HG03097 (cell line): ENCODE measurements at regions not wholly inside any gene's neighbourhood (a gene's known extent, or its start where the extent isn't known, plus 50 kb on each side); places are given as distances from the start of the nearest gene placed in this dataset.
A peak's percentile ranks its signal among the peaks of the same experiment; 100 is the strongest.

Experiments
- ATAC-seq: cut with Tn5 transposase; IDR thresholded peaks from one replicate; pipeline ENCODE4 v1.9.1; 2021; ENCODE audit not compliant: unreplicated experiment, low FRiP score

- no peak for ATAC-seq
These were observed 54.2 kb downstream of the TMEM100 start for GRCh38 chr17:55668312-55668920.

DNA sequence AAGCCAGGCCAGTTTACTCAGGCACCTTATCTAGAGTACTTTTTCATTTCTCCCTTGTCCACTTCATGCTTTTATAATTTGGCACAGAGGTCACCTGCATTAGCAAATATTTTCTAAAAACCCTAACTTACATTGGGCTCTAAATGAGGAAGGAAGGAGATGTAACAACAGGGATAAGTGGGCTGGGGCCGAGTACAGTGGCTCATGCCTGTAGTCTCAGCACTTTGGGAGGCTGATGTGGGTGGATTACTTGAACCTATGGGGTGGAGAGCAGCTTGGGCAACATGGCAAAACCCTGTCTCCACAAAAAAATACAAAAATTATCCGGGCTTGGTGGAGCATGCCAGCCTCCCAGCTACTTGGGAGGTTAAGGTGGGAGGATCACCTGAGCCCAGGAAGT is 55.9 kb downstream of the TMEM100 start:
- no peak for ATAC-seq

DNA sequence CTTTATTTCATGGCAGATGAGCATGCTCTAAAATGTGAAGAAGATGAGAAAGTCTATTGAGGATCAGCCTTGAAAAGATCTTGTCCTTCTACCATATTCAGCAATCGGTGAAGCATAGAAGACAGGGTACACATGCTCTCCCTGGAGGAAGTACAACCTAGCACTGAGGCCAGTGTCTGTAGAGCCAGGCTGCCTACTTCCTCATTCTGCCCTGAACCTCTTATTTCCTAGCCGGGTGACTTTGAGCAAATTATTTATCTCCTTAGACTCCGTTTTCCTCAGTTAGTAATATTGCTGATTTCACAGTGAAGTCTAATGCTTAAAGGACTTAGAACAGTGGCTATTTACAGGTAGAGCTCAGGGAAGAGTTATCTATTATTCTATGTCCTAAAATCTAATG is 58.4 kb downstream of the TMEM100 start:
- peak; percentile 72 for ATAC-seq

DNA sequence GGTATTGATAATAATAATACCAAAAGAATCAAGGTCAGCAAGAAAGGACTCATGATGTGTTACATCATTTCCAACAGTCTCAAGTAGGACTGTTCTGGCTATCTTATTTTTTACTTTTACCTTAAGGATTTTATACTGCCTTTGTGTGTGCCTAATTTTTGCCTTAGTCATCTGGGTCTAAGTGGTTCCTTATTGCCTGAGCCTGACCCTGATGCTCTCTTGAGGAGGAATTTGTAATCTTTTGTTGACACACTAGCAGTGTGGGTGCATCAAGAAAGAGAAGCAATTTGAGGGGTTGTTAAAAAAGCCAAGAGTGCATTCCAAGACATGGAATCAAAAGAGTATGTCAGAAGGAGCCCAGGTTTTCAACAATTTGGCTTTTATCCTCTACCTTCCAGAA is 59.3 kb downstream of the TMEM100 start:
- ATAC-seq, result no peak

GRCh38 chr17:55661963-55662834 is 60.5 kb downstream of the TMEM100 start:
- ATAC-seq, result no peak

- ATAC-seq, result no peak
These were observed 61.4 kb downstream of the TMEM100 start for GRCh38 chr17:55661256-55661758.

GRCh38 chr17:55660178-55660886 is 62.3 kb downstream of the TMEM100 start:
- ATAC-seq, result no peak

DNA sequence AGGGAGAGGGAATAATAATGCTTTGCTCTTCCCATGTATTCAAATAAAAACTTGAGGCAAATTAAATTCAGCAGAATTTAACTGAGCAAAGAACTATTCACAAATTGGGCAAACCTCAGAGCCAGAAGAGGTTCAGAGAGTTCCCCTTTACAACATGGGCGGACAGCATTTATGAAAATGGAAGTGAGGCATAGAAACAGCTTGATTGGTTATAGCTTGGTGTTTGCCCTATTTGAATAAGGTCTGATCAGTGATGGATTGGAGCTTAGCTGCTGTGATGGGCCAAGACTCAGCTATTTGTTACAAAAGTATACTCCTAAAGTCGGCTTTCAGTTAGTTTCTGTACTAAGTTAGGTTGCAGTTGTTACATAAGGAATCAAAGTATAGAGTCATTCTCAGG is 63.0 kb downstream of the TMEM100 start:
- no peak for ATAC-seq

GRCh38 chr17:55655777-55656176 is 66.9 kb downstream of the TMEM100 start:
- ATAC-seq, result no peak

GRCh38 chr17:55654821-55655220 is 67.8 kb downstream of the TMEM100 start:
- ATAC-seq, result no peak

DNA sequence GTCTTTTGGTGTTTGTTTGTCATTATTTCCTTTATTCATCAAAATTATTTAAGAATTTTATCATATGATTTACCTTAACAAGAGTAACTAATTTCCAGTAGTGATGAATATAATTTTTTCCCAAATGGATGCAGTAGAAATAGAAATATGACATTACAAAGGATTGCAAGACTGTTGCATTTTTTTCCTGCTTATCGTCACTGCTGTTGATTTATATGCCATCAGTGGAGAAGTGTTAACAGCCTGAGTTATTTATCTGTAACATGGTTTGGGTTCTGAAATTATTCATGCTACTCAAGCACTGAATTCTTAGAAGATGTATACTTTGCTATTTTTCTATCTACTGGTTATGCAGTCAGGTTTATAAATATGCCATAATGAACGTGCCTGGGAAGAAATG is 68.6 kb downstream of the TMEM100 start:
- no peak for ATAC-seq

- no peak for ATAC-seq
These were observed 69.8 kb downstream of the TMEM100 start for GRCh38 chr17:55652825-55653224.

DNA sequence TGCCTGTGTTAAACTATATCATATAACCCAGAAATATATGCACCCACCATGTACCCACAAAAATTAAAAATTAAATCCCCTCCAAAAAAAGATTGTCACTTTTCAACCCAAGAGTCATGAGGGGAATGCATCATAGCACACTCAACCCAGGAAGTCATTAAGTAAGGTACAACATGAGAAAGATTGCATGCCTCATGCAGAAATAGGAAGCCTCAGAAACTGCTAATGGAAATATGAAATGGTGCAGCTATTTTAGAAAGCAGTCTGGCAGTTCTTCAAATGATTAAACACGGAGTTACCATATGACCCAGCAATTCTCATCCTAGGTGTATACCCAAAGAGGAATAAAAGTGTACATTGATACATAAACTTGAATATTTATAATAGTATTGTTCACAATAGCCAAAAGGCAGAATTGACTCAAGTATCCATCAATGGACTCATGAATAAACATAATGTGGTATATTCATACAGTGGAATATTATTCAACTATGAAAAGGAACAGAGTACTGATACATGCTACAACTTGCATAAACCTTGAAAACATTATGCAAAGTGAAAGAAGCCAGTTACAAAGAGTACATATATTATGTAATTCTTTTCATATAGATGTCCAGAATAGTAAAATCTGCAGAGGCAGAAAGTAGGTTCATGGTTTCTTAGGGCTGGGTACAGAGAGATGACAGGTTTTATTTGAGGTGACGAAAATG is 70.4 kb downstream of the TMEM100 start:
- ATAC-seq, result no peak

DNA sequence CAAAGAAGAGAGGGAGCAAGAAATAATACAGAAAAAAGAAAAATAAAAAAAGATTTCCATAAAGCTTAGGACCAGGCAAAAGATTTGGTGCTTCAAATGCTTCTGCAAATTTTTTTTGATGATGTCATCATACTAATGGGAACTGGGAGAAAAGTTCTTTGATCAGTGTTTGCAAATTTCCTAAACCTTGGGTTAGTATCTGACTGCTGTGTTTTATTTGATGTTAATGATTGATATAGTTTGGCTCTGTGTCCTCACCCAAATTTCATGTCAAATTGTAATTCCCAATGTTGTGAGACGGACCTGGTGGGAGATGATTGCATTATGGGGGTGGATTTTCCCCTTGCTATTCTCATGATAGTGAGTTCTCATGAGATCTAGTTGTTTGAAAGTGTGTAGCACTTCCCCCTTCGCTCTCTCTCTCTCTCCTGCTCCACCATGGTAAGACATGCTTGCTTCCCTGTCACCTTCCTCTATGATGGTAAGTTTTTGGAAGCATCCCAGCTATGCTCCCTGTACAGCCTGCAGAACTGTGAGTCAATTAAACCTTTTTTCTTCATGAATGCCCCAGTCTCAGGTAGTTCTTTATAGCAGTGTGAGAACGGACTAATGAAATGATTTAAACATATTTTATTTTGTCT is 72.6 kb downstream of the TMEM100 start:
- ATAC-seq, result no peak

DNA sequence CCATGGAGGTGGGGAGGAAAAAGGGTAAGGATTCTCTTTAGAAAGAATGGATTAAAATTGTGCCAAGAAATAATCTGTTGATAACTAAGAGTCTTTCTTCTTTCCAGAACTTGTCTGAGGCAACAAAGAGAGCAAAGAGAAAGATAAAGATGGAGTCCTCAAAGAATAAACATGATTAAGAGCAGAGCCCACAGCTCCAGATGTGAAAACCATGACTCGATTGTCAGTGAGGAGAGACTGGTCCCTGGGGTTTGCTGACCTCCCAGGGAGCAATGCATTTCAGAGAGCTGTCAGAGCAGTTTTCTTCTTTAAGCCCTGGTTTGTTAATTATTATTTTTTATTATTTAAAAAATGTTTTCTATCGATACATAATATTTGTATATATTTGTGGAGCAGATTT is 74.6 kb downstream of the TMEM100 start:
- ATAC-seq, result no peak

GRCh38 chr17:55645361-55645760 is 77.3 kb downstream of the TMEM100 start:
- ATAC-seq, result no peak

DNA sequence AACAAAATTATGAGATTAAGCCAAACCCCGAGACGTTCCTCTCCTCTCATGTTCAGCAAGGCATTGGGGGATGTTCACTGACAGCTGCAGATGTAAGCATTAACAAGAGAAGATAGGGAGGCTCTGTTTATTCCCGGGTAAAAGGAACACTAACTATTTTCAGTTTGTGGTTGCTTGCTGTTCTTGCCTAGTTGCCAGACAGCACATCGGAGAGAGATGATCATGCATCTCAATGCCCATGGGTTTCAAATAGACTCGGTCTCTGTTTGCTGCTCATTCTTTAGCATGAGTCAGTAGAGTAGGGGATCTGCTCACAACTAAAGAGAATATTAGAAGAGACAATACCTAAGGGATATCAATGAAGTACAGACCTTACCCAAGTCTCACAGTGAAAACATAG is 78.3 kb downstream of the TMEM100 start:
- ATAC-seq, result no peak

GRCh38 chr17:55642741-55643140 is 79.9 kb downstream of the TMEM100 start:
- ATAC-seq, result no peak

GRCh38 chr17:55641676-55642081 is 81.0 kb downstream of the TMEM100 start:
- ATAC-seq, result no peak

- no peak for ATAC-seq
These were observed 83.6 kb downstream of the TMEM100 start for GRCh38 chr17:55639096-55639495.
